HEK293 (cell line): ENCODE measurements at regions not wholly inside any gene's neighbourhood (a gene's known extent, or its start where the extent isn't known, plus 50 kb on each side); places are given as distances from the start of the nearest gene placed in this dataset.

Experiments
- CTCF ChIA-PET: fragments of 350-600 bp; formaldehyde crosslinking; extraction: SDS; loops from one replicate; lab custom pipeline; 2021; ENCODE audit warnings: antibody characterized with exemption; lab: Yijun Ruan, JAX
- POLR2A ChIA-PET: fragments of 300-600 bp; formaldehyde crosslinking; extraction: SDS; loops from one replicate; lab custom pipeline; 2020; ENCODE audit warnings: antibody characterized with exemption, inconsistent platforms; lab: Yijun Ruan, JAX
- H3K27ac ChIP-seq: fragments of 200-500 bp; sonication (Bioruptor generic); 2 replicates; pipeline ENCODE4 v1.5.1; 2014; ENCODE audit warnings: low read depth, low read length, control low read depth, inconsistent platforms; ENCODE audit errors: extremely low read depth
- H3K36me3 ChIP-seq, 2 experiments: fragments of 200-500 bp in 1 of 2; sonication (Bioruptor generic) in 1 of 2; 1 replicate in 1 of 2; 2 replicates in 1 of 2; pipeline ENCODE4 v1.5.1; 2014 to 2017; ENCODE audit warnings: inconsistent platforms in 2 of 2, low read length in 2 of 2; ENCODE audit not compliant: control insufficient read depth in 2 of 2, insufficient read depth in 1 of 2
- H3K4me1 ChIP-seq: fragments of 200-500 bp; sonication (Bioruptor generic); 2 replicates; pipeline ENCODE4 v1.5.1; 2014; ENCODE audit warnings: mild to moderate bottlenecking, low read length, inconsistent platforms; ENCODE audit not compliant: control insufficient read depth, insufficient read depth
- H3K4me3 ChIP-seq: 2 replicates; pipeline ENCODE4 v1.5.1; 2011; ENCODE audit warnings: low read depth, mild to moderate bottlenecking, control low read depth, low read length, moderate library complexity
- H3K9me3 ChIP-seq: fragments of 200-500 bp; sonication (Bioruptor generic); 2 replicates; pipeline ENCODE4 v1.5.1; 2014; ENCODE audit warnings: low read depth, low read length, inconsistent platforms; ENCODE audit not compliant: control insufficient read depth, insufficient read depth
- RBAK ChIP-seq: fragments of 450-650 bp; formaldehyde crosslinking; IDR thresholded peaks from 2 replicates; pipeline ENCODE4 v1.5.1; 2016; ENCODE audit warnings: missing biosample characterization, missing genetic modification characterization
- WT1 ChIP-seq: fragments of 450-650 bp; formaldehyde crosslinking; IDR thresholded peaks from 2 replicates; pipeline ENCODE4 v1.5.1; 2016; ENCODE audit warnings: missing biosample characterization, missing genetic modification characterization
- ZIC2 ChIP-seq: fragments of 450-650 bp; formaldehyde crosslinking; IDR thresholded peaks from 2 replicates; pipeline ENCODE4 v1.5.1; 2016; ENCODE audit warnings: missing biosample characterization, missing genetic modification characterization
- ZNF266 ChIP-seq: fragments of 450-650 bp; formaldehyde crosslinking; IDR thresholded peaks from 2 replicates; pipeline ENCODE4 v1.5.1; 2016; ENCODE audit warnings: missing biosample characterization, missing genetic modification characterization, low read depth
- ZNF292 ChIP-seq: fragments of 450-650 bp; formaldehyde crosslinking; IDR thresholded peaks from 2 replicates; pipeline ENCODE4 v1.5.1; 2016; ENCODE audit warnings: low read depth, missing biosample characterization, missing genetic modification characterization, borderline replicate concordance
- ZNF426 ChIP-seq: fragments of 450-650 bp; formaldehyde crosslinking; IDR thresholded peaks from 2 replicates; pipeline ENCODE4 v1.5.1; 2017; ENCODE audit warnings: missing biosample characterization, missing genetic modification characterization, mild to moderate bottlenecking, inconsistent platforms, moderate library complexity
- ZNF473 ChIP-seq: fragments of 450-650 bp; formaldehyde crosslinking; IDR thresholded peaks from 2 replicates; pipeline ENCODE4 v1.5.1; 2017; ENCODE audit warnings: missing biosample characterization, missing genetic modification characterization
- ZNF544 ChIP-seq: fragments of 450-650 bp; formaldehyde crosslinking; IDR thresholded peaks from 2 replicates; pipeline ENCODE4 v1.5.0; 2017; ENCODE audit warnings: missing biosample characterization, missing genetic modification characterization
- ZNF548 ChIP-seq: fragments of 450-650 bp; formaldehyde crosslinking; IDR thresholded peaks from 2 replicates; pipeline ENCODE4 v1.5.1; 2016; ENCODE audit warnings: missing biosample characterization, missing genetic modification characterization
- ZNF707 ChIP-seq: fragments of 450-650 bp; formaldehyde crosslinking; IDR thresholded peaks from 2 replicates; pipeline ENCODE4 v1.5.1; 2016; ENCODE audit warnings: missing biosample characterization, missing genetic modification characterization
- ZNF791 ChIP-seq: fragments of 450-650 bp; formaldehyde crosslinking; IDR thresholded peaks from 2 replicates; pipeline ENCODE4 v1.5.1; 2016; ENCODE audit warnings: missing biosample characterization, missing genetic modification characterization
- ZSCAN16 ChIP-seq: fragments of 450-650 bp; formaldehyde crosslinking; IDR thresholded peaks from 2 replicates; pipeline ENCODE4 v1.5.1; 2016; ENCODE audit warnings: missing biosample characterization, missing genetic modification characterization
- TF ChIP-seq, protein P1 (sequence below): fragments of 450-650 bp; formaldehyde crosslinking; IDR thresholded peaks from 2 replicates; pipeline ENCODE4 v1.5.1; 2016; ENCODE audit warnings: missing biosample characterization, missing genetic modification characterization
- TF ChIP-seq, protein P2 (sequence below): fragments of 450-650 bp; formaldehyde crosslinking; IDR thresholded peaks from 2 replicates; pipeline ENCODE4 v1.5.1; 2016; ENCODE audit warnings: missing biosample characterization, missing genetic modification characterization
- TF ChIP-seq, protein P3 (sequence below): fragments of 450-650 bp; formaldehyde crosslinking; IDR thresholded peaks from 2 replicates; pipeline ENCODE4 v1.5.1; 2017; ENCODE audit warnings: missing biosample characterization, missing genetic modification characterization
- TF ChIP-seq, protein P4 (sequence below): fragments of 450-650 bp; formaldehyde crosslinking; IDR thresholded peaks from 2 replicates; pipeline ENCODE4 v1.5.1; 2017; ENCODE audit warnings: missing biosample characterization, missing genetic modification characterization
- TF ChIP-seq, protein P5 (sequence below): fragments of 450-650 bp; formaldehyde crosslinking; IDR thresholded peaks from 2 replicates; pipeline ENCODE4 v1.5.1; 2016; ENCODE audit warnings: missing biosample characterization, missing genetic modification characterization, borderline replicate concordance
- TF ChIP-seq, protein P6 (sequence below): fragments of 450-650 bp; formaldehyde crosslinking; IDR thresholded peaks from 2 replicates; pipeline ENCODE4 v1.5.1; 2017; ENCODE audit warnings: missing biosample characterization, missing genetic modification characterization

DNA sequence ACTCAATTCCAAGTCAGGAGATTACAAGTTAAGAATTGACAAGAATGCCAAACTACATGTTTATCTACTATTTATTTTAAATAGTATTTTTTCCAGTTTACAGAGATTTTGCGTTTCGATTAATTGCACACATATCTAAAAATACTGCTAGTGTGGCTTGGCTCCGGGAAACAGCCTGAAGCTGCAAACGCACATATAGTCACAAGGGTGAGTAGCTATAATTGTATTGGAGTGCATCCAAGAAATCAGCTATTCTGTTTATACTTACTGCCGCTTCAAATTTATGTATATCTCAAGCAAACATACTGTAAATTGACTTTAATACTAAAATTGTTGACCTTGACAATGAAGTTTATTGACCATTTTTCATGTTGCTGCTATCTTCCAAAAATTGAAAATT, 77.0 kb upstream of the PLSCR5 start (continued):
- TF ChIP-seq, protein P1, sequence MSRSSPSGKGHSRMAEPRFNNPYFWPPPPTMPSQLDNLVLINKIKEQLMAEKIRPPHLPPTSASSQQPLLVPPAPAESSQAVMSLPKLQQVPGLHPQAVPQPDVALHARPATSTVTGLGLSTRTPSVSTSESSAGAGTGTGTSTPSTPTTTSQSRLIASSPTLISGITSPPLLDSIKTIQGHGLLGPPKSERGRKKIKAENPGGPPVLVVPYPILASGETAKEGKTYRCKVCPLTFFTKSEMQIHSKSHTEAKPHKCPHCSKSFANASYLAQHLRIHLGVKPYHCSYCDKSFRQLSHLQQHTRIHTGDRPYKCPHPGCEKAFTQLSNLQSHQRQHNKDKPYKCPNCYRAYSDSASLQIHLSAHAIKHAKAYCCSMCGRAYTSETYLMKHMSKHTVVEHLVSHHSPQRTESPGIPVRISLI (tag by site-specific recombination) = no peak
- TF ChIP-seq ZNF707 (tag by site-specific recombination) = no peak

DNA sequence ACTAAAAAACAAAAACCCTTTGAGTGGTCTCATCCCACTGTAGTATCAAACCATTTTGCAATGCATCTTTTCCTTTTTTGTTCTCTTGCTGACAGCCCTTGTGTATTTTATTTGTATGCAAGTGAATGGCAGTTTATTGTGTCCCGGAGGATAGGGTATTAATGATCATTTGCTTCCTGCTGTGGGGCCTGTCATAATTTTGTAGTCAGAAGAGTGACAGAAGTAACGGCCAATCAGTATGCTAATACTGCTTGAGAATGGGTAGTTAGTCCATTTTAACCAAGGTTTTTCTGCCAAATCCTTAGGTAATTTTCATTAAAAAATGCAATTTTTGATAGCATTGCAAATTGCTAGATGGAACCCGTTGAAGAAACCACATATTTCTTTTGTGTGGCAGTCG, 75.5 kb upstream of the PLSCR5 start:
- H3K4me1 ChIP-seq = 0 out of 2 replicates have a peak, but pooled peaks cover 3% of the 10 kb centered on the region
- POLR2A ChIA-PET = no interaction called here

DNA sequence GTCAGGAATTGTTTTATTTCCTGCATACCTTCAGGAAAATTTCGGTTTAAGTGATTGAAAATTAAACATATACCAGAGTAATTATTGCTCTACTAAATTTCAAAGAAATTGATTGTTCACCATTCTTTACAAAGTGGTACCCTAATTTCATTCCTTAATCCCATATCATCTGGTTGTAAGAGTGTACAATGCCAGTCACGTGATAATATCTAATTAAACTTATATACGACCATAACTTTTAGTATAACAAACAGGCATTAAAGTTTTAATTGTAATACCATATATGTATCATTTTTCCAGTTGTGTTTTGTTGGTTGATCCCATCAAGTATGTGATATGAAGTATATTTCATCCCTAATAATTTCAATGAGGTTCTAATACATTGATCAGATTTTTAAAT, 74.8 kb upstream of the PLSCR5 start:
- Histone ChIP-seq H3K4me3 (no peak overlapping the region), H3K9me3 (no peaks in the 10 kb centered on the region), H3K4me1 (0 out of 2 replicates have a peak, but pooled peaks cover 3% of the 10 kb centered on the region), H3K27ac (no peak overlapping the region), H3K36me3 (no peaks in the 10 kb centered on the region)
- ChIA-PET POLR2A (no interaction called here), CTCF (no interaction called here)
- TF ChIP-seq ZSCAN16 (tag by site-specific recombination) = no peak
- TF ChIP-seq, protein P2, sequence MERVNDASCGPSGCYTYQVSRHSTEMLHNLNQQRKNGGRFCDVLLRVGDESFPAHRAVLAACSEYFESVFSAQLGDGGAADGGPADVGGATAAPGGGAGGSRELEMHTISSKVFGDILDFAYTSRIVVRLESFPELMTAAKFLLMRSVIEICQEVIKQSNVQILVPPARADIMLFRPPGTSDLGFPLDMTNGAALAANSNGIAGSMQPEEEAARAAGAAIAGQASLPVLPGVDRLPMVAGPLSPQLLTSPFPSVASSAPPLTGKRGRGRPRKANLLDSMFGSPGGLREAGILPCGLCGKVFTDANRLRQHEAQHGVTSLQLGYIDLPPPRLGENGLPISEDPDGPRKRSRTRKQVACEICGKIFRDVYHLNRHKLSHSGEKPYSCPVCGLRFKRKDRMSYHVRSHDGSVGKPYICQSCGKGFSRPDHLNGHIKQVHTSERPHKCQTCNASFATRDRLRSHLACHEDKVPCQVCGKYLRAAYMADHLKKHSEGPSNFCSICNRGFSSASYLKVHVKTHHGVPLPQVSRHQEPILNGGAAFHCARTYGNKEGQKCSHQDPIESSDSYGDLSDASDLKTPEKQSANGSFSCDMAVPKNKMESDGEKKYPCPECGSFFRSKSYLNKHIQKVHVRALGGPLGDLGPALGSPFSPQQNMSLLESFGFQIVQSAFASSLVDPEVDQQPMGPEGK (tag by site-specific recombination) = no peak
- TF ChIP-seq RBAK (tag by site-specific recombination) = no peak
- TF ChIP-seq, protein P3, sequence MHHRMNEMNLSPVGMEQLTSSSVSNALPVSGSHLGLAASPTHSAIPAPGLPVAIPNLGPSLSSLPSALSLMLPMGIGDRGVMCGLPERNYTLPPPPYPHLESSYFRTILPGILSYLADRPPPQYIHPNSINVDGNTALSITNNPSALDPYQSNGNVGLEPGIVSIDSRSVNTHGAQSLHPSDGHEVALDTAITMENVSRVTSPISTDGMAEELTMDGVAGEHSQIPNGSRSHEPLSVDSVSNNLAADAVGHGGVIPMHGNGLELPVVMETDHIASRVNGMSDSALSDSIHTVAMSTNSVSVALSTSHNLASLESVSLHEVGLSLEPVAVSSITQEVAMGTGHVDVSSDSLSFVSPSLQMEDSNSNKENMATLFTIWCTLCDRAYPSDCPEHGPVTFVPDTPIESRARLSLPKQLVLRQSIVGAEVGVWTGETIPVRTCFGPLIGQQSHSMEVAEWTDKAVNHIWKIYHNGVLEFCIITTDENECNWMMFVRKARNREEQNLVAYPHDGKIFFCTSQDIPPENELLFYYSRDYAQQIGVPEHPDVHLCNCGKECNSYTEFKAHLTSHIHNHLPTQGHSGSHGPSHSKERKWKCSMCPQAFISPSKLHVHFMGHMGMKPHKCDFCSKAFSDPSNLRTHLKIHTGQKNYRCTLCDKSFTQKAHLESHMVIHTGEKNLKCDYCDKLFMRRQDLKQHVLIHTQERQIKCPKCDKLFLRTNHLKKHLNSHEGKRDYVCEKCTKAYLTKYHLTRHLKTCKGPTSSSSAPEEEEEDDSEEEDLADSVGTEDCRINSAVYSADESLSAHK (tag by site-specific recombination) = no peak
- no peak for TF ChIP-seq ZNF791 (tag by site-specific recombination)
- TF ChIP-seq ZNF544 (tag by site-specific recombination) = no peak
- TF ChIP-seq WT1 (tag by site-specific recombination) = no peak
- TF ChIP-seq ZNF548 (tag by site-specific recombination) = no peak
- TF ChIP-seq ZNF473 (tag by site-specific recombination) = no peak
- TF ChIP-seq, protein P4, sequence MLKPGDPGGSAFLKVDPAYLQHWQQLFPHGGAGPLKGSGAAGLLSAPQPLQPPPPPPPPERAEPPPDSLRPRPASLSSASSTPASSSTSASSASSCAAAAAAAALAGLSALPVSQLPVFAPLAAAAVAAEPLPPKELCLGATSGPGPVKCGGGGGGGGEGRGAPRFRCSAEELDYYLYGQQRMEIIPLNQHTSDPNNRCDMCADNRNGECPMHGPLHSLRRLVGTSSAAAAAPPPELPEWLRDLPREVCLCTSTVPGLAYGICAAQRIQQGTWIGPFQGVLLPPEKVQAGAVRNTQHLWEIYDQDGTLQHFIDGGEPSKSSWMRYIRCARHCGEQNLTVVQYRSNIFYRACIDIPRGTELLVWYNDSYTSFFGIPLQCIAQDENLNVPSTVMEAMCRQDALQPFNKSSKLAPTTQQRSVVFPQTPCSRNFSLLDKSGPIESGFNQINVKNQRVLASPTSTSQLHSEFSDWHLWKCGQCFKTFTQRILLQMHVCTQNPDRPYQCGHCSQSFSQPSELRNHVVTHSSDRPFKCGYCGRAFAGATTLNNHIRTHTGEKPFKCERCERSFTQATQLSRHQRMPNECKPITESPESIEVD (tag by site-specific recombination) = no peak

More for the DNA sequence above, 75.5 kb upstream of the PLSCR5 start:
- H3K36me3 ChIP-seq = no peaks in the 10 kb centered on the region
- no peak overlapping the region for H3K4me3 ChIP-seq
- TF ChIP-seq, protein P5, sequence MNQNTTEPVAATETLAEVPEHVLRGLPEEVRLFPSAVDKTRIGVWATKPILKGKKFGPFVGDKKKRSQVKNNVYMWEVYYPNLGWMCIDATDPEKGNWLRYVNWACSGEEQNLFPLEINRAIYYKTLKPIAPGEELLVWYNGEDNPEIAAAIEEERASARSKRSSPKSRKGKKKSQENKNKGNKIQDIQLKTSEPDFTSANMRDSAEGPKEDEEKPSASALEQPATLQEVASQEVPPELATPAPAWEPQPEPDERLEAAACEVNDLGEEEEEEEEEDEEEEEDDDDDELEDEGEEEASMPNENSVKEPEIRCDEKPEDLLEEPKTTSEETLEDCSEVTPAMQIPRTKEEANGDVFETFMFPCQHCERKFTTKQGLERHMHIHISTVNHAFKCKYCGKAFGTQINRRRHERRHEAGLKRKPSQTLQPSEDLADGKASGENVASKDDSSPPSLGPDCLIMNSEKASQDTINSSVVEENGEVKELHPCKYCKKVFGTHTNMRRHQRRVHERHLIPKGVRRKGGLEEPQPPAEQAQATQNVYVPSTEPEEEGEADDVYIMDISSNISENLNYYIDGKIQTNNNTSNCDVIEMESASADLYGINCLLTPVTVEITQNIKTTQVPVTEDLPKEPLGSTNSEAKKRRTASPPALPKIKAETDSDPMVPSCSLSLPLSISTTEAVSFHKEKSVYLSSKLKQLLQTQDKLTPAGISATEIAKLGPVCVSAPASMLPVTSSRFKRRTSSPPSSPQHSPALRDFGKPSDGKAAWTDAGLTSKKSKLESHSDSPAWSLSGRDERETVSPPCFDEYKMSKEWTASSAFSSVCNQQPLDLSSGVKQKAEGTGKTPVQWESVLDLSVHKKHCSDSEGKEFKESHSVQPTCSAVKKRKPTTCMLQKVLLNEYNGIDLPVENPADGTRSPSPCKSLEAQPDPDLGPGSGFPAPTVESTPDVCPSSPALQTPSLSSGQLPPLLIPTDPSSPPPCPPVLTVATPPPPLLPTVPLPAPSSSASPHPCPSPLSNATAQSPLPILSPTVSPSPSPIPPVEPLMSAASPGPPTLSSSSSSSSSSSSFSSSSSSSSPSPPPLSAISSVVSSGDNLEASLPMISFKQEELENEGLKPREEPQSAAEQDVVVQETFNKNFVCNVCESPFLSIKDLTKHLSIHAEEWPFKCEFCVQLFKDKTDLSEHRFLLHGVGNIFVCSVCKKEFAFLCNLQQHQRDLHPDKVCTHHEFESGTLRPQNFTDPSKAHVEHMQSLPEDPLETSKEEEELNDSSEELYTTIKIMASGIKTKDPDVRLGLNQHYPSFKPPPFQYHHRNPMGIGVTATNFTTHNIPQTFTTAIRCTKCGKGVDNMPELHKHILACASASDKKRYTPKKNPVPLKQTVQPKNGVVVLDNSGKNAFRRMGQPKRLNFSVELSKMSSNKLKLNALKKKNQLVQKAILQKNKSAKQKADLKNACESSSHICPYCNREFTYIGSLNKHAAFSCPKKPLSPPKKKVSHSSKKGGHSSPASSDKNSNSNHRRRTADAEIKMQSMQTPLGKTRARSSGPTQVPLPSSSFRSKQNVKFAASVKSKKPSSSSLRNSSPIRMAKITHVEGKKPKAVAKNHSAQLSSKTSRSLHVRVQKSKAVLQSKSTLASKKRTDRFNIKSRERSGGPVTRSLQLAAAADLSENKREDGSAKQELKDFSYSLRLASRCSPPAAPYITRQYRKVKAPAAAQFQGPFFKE (tag by site-specific recombination) = no peak
- no peak for TF ChIP-seq ZIC2 (tag by site-specific recombination)
- TF ChIP-seq ZNF266 (tag by site-specific recombination) = no peak
- no peak for TF ChIP-seq ZNF292
- no peak for TF ChIP-seq ZNF426
- TF ChIP-seq, protein P6, sequence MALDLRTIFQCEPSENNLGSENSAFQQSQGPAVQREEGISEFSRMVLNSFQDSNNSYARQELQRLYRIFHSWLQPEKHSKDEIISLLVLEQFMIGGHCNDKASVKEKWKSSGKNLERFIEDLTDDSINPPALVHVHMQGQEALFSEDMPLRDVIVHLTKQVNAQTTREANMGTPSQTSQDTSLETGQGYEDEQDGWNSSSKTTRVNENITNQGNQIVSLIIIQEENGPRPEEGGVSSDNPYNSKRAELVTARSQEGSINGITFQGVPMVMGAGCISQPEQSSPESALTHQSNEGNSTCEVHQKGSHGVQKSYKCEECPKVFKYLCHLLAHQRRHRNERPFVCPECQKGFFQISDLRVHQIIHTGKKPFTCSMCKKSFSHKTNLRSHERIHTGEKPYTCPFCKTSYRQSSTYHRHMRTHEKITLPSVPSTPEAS (tag by site-specific recombination) = no peak
- TF ChIP-seq, all 188 proteins: peak for 0
- CTCF ChIA-PET = no interaction called here
- H3K27ac ChIP-seq = no peak overlapping the region
- no peaks in the 10 kb centered on the region for H3K9me3 ChIP-seq
